NK-92 treated with Interleukin-12 subunit alpha and Interleukin-12 subunit beta, amount 100 ng/mL, for 24 hours (cell line): ENCODE measurements at regions not wholly inside any gene's neighbourhood (a gene's known extent, or its start where the extent isn't known, plus 50 kb on each side); places are given as distances from the start of the nearest gene placed in this dataset.

Experiments used
- DNase-seq: peaks from one replicate; lab custom pipeline; 2025; lab: John Stamatoyannopoulos, UW

DNA sequence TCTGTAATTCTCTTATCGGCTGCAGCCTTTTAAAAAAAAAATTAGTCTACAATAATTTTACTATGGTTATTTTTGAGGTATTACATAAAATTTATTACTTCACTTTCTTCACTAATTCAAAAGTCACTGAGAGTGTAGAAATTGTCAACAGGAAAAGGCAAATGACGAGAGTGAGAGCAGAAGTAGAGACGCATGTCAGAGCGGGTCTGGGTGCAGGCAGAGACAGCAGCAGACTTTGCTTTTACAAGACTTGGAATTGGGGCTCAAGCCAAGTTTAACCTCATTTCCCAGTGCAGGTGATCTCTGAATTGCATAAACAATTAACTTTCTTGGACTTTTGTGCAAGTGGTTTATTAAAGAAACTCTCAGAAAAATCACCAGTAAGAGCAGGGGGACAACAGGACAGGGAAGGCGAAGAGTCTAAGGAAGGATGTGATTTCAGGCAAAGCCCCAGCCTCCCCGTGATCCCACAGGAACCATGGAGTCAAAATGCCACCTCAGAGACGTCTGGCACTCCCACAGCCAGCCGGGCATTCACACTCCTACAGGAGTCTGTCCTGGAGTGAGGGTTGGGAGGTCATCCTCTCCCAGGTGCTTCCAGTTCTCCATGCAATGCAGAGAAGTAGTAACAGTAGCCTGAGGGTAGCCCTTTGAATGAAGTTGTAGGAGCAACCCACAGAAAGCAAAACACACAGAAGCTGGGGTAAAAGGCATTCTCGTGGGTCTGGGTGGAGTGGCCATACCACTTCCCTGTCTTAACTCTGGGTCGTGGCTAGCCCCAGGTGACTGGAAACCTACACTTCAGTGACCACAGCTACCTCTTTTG is 274.0 kb upstream of the TGFBR2 start:
- no peak for DNase-seq

DNA sequence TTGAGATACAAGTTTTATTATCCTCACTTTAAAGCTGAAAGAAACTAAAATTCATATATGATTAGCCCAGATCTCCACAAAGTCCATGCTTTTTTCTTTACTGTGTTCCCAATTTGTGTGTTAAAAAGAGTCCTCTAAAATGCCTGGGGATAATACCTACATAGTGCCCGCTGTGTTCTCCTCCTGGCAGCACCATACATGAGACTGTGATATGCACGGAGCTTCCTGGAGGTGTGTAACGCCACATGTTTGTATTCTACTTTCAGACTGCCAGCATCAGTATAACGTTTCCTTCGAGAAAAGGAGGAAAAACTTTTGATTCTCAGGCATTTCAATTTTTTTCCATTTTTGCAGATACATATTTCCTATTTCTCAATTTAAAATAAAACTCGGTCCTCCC is 273.3 kb upstream of the TGFBR2 start:
- DNase-seq: no peak

- no peak for DNase-seq
These were observed 272.5 kb upstream of the TGFBR2 start for GRCh38 chr3:30333903-30334302.

DNA sequence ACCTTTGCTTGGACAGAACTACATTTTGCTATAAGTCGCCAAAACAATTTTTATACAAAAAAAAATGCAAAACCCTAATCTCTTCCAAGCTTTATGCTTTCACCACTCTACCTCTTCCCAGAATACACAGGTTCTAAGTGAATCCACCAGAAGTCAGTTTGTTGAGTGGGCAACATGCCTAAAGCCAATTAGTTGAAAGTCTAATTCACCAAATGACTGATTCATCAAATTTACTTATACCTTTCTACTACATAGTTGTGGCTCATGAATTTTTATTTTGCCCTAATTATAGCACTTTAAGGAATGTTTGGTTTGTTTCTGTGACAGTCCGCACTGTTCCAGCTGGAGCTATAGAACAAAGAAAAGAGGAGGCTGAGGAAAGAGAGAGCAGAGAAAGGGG is 265.9 kb upstream of the TGFBR2 start:
- DNase-seq: no peak

DNA sequence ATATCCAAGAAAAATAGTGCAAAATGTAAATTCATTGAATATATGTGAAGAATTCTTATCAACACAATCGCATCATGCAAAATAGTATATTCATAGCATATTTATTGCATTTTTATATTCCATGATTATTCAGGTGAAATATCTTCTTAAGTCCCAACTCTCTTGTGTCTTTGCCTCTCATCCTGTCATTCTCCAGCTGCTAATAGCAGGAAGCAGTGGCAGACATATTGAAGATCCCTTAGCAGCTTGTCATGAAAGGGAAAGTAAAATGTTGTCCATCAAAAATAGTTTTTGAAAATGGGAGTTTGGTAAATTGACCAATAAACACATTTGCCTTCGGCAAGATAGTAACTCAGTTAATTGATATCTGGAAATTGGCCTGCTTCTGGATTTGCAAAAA is 265.3 kb upstream of the TGFBR2 start:
- DNase-seq: no peak

GRCh38 chr3:30341851-30342250 is 264.6 kb upstream of the TGFBR2 start:
- no peak for DNase-seq

GRCh38 chr3:30342318-30343060 is 263.9 kb upstream of the TGFBR2 start:
- DNase-seq: no peak

DNA sequence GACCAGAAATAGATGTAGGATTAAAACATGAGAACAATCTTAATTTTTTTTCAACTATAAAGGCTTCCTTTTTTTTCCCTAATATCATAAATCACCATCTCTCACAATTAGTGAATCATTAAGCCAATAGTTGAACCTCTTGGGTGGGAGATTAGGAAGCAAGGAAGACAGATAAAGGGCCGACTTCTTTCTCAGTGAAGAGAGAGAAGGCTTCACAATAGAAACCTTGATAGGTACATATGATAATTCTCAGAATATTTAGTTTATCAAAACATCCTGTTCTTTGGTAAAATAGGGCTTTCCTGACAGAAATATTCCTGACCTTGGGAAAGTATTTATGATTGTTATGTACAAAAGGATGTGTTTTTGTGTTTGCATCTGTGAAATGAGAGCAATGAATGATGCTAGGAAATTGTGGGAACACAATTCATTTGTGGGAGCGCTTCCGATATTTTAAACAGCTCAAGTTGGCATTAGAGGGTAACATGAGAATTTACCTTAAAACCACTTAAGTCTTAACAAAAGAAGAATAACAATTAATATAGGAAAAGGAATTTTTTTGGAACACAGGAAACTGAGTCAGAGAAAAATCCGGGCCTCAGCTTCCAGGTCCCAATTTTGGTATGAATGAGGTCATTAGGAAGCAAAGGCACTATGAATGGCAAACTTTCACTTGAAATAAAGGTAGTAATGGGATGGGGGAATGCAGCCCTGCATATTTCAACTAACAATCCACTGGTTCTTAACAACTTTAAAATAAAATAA is 263.2 kb upstream of the TGFBR2 start:
- DNase-seq: no peak

- DNase-seq: no peak
These were observed 262.5 kb upstream of the TGFBR2 start for GRCh38 chr3:30343861-30344260.

DNA sequence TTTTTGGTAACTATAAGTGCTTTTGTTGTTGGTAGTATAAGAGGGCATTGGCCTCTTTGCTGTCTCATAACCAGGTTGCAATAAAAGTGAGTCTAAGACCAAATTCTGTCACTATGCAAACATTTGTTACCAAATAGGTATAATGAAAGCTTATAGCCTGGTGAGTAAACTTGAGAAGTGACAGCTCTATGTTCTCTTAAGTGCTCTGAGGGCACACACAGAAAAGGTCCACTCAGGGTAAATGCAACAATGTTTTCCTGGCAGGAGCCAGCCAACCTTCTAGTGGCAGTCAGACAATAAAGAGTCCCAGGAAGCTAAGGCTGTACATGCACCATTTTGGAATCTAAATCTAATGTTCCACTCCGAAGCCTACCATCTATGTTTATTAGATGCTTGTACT is 262.1 kb upstream of the TGFBR2 start:
- DNase-seq: no peak

- DNase-seq: no peak
These were observed 259.5 kb upstream of the TGFBR2 start for GRCh38 chr3:30346933-30347320.

GRCh38 chr3:30347679-30348216 is 258.7 kb upstream of the TGFBR2 start:
- no peak for DNase-seq

DNA sequence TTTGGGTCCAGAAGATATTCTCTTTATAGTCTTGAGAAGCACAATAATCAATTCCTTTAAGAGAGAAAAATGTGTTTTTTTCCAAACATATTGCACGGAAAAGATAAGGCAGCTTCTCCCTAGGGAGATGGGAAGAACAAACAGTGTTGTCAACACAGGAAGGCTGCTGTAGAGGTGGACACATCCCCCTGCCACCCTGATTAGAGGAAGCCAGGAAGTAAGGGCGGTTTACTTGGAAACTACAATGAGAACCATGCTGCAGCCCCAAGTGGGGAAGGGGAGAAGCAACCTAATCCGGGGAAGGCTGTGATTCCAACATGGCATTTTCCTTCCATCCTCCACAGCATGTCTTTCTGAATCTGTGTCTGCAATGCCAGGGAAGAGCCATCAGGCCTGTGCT is 256.9 kb upstream of the TGFBR2 start:
- DNase-seq: no peak

DNA sequence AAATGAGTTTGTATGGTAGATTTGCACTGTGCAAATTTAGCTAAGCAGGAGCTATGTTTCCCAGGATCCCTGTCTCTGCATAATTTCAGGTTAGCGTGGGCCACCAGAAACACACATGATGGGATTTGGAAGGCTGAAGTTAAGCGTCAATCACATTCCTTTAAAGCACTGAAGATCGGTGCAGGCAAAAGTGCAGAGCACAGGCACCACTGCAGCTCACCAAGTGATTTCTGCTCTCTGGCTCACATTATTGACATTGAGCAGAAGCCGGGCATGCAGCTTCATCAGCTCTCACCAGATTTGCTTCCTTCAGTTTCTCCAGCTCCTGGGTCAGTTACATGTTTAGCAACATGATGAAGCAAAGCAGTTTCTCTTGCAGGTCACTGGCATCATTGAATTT is 256.4 kb upstream of the TGFBR2 start:
- no peak for DNase-seq

DNA sequence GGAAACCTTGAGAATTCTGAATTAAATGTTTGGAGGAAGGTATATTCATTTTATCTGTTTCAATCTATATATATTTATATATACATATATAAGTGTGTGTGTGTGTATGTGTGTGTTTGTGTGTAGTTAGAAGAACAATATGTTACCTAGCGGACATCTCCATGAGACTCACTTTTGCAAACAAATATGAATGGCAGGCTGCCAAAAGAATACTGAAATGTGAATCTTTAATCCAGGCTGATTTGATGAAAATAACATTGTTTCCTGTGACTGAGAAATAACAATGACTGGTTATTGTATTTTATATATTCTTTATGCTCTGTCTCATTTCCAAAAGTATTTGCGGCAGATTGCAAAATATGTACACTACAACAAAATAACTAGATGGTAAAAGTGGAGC is 255.5 kb upstream of the TGFBR2 start:
- DNase-seq: no peak

- no peak for DNase-seq
These were observed 253.7 kb upstream of the TGFBR2 start for GRCh38 chr3:30352410-30353318.

- DNase-seq: peak; percentile 27
These were observed 252.5 kb upstream of the TGFBR2 start for GRCh38 chr3:30353711-30354467.

DNA sequence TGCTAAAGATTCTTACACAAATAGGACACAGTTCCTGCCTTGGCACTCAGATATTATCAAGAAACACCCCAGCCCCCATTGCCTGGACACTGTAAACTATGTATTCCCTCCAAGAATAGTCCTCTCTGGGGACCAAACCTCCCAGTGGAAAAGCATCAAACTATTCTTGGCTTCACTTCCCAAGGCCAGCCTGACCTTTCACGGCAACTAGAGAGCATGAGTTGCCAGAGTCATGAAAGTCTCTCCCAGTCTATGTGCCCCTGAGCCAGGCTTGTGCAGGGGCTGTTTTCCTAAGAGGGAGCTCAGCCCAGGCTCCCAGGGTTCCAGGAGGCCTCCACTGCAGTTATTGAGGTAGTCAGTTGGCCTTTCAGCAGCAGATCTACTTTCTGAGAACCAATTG is 251.9 kb upstream of the TGFBR2 start:
- no peak for DNase-seq

- no peak for DNase-seq
These were observed 251.4 kb upstream of the TGFBR2 start for GRCh38 chr3:30354972-30355371.

GRCh38 chr3:30355622-30356021 is 250.8 kb upstream of the TGFBR2 start:
- DNase-seq: no peak
